ENCODE measurements at regions not wholly inside any gene's neighbourhood (a gene's known extent, or its start where the extent isn't known, plus 50 kb on each side); places are given as distances from the start of the nearest gene placed in this dataset.

- TF ChIP-seq CTCF (conservative IDR thresholded peaks at IDR 0.05 in 1 of 2, IDR thresholded peaks at IDR 0.05 in 1 of 2; ENCODE audit: extremely low read depth in 1 of 2, insufficient read depth in 1 of 2, low read depth in 1 of 2, low read length in 2 of 2), result no peak
- TF ChIP-seq EZH2 (IDR thresholded peaks at IDR 0.05; ENCODE audit: borderline replicate concordance, low read length), result no peak
Observed at GRCh38 chr15:95795386-95795785, 535.1 kb upstream of the NR2F2 start.
